HG02981 (cell line): ENCODE measurements at regions not wholly inside any gene's neighbourhood (a gene's known extent, or its start where the extent isn't known, plus 50 kb on each side); places are given as distances from the start of the nearest gene placed in this dataset.
"Not testable (repeated sequence)": the region's sequence is repeated elsewhere in the genome, so short reads cannot be mapped to it uniquely, and the experiment has no call there.

ENCODE experiments used
- ATAC-seq: cut with Tn5 transposase; IDR thresholded peaks from one replicate; pipeline ENCODE4 v1.9.1; 2021; ENCODE audit warnings: mild to moderate bottlenecking, moderate library complexity; ENCODE audit not compliant: unreplicated experiment

DNA sequence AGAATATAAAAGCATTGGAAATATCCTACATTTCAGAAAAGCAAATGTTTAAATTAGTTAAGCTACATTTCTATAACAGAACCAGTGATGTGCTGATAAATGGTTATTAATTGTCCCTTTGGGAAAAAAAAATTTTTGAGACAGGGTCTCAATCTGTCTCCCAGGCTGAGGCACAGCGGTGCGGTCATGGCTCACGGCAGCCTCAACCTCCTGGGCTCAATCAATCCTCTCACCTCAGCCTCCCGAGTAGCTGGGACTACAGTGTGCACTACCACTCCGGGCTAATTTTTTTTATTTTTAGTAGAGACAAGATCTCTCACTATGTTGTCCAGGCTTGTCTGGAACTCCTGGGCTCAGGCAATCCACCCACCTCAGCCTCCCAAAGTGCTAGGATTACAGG lies 194.8 kb upstream of the SALL3 start:
- ATAC-seq: no peak

DNA sequence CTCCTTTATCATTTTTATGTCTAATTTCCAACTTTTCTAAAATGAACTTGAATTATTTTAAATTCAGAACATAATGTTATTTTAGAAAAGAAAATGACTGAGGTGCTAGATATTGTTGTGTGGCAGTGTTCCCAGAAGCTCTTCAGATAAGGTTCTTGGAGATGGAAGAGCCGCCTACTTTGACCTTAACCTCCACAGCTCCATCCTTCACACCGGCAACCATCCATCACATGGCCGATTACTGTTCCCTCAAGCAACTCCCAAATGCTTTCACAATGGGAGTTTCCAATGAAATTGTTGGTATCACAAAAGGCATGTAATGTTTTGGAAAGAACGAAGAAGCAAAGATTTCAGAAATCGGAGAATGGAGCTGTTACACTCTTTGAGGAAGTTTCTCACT lies 193.9 kb upstream of the SALL3 start:
- no peak for ATAC-seq

DNA sequence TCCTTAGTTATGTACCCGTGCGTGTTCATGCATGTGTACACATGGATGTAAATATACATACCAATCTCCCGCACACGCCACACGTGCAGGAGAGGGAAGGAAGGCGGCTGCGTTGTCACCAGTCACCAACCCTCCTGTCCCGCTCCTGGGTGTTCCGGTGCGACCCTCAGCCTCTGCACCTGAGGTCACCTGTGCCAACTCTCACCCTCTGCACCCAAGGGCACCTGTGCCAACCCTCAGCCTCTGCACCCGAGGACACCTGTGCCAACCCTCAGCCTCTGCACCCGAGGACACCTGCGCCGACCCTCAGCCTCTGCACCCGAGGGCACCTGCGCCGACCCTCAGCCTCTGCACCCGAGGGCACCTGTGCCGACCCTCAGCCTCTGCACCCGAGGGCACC lies 192.8 kb upstream of the SALL3 start:
- ATAC-seq: no peak

DNA sequence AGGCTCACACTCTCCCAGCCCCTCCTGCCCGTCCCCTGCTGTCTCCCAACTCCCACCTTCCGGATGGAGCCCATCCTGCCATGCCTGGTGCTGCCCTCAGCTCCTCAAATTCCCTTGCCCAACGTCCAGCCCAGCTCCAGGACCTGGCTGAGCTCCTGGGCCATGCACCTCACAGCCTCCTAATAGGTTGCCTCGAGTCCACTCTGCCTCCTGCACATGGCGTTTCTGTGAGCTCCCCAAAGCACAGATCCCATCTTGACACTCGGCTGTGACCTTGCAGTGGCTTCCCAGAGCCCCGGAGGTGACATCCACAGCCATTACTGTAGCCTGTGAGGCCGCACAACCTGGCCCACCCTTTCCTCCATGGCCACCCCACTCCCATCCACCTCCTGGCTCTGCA lies 191.9 kb upstream of the SALL3 start:
- no peak for ATAC-seq

DNA sequence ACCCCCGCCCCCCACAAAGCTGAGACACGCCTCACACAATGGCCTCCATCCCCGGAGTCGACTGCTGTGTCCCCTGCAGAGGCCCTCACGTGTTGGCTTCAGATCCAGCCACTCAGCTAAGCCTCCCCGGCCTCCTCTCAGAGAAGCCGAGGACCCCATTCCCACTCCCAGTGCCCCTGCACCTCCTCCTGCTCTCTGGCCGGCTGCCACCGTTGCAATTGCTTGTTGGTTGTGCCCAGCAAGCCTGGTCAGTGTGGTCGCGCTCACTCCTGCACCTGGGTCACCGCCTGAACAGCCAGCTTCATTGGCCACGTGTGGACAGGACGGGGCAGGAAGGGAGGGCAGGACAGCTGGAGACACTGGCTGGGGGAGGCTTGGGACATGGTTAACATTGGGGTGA lies 191.5 kb upstream of the SALL3 start:
- ATAC-seq: no peak

DNA sequence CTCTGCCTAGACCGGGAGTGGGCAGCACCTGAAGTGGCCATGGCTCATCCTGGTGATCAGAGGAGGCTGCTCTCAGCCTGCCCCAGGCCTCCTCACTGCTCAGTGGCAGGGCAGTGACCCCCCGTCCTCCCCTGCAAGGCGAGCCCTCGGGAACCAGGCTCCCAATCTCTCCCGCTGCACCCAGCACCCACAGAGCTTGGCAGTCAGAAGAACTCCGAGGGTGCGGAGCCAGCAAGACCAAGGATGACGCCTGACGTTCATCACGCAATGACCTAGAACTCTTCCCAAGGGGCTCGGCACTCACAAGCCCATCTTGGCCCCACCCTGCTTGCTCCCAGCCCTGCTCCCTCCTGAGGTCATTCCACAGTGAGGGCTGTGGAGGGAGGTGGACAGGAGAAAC lies 189.8 kb upstream of the SALL3 start:
- ATAC-seq: no peak

DNA sequence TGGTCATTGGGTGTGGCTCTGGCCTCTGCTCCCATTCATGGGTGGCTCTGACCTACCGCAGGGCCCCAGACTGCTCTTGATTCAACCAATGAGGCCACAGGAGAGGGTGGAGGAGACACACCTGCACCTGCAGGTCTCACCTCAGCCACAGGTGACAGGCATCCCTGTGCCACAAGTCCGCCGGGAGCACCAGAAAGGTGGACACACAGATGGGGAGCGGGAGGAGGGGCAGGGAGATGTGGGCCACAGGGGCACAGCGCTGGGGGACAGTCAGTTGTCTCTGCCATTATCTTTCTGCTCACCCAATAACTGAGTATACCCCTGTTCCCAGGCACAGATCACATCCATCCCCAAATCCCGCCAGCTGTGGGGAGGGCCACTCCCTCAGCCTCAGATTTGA lies 189.1 kb upstream of the SALL3 start:
- no peak for ATAC-seq

DNA sequence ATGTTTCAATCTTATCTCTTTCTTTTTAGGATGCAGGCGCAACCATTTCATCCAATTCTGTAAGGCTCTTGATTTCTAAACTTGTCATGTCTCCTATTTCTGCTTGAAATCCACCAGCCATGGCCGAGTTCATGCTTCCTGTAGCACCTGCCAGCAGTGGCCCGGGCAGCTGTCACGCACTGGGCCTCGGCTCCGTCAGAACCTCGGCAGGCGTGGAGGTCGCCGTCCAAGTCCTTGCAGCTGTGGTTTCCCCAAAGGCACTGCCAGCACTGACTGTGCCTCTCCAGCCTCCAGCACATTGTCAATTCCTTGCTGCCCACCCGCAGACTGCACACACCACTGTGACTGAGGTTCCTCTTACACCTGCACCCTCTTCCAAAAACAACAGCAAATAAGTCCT lies 188.7 kb upstream of the SALL3 start:
- no peak for ATAC-seq

DNA sequence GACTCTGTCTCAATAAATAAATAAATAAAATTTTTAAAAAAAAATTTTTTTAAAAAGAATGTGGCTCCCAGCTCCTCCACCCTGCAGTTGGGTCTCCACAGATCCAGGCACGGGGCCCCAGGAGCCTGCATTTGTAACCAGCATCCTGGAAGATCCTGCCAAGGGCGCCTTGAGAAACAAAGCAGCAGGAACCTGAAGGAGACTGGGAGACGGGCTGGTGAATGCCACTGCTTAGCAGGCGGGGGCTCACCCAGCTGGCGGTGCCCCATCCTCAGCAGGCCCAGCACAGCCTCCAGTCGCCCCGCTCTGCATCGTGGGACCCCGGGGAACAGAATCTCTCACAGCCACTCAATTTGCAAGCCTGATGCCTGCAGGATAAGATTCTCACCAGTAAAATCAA lies 187.5 kb upstream of the SALL3 start:
- no peak for ATAC-seq

DNA sequence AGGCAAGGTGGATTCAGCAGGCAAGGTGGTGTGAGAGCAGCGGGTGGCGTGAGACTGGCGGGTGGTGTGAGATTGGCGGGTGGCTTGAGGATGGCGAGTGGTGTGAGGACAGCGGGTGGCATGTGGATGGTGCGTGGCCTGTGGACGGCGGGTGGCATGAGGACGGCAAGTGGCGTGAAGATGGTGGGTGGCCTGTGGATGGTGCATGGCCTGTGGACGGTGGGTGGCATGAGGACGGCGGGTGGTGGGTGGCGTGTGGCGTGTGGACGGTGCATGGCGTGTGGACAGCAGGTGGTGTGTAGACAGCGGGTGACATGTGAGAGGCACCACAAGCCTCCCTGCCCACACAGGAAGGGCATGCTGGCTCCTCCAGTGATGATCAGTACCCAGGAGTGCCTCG lies 186.9 kb upstream of the SALL3 start:
- no peak for ATAC-seq

DNA sequence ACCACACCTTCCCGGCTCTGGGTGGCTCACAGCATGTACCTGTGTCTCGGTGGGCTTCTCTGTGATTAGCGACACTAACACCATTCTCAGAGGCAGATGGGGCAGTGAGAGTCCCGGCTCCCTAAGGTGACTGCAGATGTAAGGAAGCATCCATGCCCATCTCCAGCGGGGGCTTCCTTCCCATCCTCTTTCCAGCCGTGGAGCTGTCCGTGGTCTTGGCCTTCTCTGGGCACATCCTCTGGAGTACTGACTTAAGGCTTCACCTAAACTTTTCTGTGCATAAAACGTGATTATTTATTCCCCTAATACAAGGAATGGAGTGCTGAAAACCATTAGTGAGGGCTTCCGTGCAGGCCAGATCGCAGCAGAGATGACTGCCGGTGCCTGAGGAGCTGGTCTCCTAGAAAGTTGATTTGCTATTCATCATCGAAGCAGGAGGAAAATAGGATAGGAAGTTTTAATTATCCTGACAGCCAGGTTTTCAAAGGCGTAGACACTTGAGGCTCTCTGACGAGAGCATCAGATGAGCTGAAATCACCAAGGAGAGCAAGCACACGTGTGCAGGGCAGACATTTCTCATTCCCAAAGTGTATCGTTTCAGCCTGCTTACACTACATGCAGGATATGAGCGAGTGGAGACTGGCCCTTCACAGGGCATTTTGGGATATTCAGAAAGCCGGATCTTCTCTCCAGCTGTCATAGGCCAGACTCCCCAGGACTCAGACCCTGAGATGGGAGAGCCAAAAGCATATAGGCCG lies 186.1 kb upstream of the SALL3 start:
- no peak for ATAC-seq

DNA sequence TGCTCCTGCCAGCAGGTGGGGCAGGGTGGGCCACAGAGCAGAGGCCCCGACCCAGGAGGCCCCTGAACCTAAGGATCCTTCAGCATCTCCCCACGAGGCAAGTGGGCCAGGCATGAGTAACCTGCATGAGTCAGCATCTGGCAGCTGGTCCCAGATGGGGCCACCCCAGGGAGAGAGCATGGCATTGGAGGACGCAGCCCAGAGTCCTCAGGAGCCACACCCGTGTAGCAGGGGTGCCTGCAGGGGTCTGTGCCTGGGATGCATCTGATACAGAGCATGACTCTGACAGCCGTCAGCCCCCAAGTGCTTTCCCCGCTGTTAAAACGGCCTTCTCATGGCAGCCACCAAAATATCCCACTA lies 185.6 kb upstream of the SALL3 start:
- no peak for ATAC-seq

DNA sequence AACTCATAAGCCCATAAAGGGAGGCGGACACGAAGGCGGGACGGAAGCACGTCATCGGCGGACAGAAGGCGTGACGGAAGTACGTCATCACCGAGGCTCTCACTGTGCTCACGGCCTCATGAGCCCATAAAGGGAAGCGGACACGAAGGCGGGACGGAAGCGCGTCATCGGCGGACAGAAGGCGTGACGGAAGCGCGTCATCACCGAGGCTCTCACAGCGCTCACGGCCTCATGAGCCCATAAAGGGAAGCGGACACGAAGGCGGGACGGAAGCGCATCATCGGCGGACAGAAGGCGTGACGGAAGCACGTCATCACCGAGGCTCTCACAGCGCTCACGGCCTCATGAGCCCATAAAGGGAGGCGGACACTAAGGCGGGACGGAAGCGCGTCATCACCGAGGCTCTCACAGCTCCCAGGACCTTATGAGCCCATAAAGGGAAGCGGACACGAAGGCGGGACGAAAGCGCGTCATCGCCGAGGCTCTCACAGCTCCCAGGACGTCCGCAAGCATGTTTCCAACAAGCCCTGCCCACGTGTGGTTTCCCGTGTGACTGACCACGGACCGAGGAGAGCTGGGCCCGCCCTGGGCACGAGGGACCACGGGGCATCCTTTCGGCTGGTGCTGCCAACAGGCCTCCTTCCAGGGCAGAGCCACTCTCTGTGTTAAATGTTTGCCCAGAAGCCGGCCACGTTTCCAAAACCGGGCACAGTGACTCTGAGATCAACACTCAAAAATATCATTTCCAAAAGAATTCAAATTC lies 182.7 kb upstream of the SALL3 start:
- ATAC-seq: no peak

DNA sequence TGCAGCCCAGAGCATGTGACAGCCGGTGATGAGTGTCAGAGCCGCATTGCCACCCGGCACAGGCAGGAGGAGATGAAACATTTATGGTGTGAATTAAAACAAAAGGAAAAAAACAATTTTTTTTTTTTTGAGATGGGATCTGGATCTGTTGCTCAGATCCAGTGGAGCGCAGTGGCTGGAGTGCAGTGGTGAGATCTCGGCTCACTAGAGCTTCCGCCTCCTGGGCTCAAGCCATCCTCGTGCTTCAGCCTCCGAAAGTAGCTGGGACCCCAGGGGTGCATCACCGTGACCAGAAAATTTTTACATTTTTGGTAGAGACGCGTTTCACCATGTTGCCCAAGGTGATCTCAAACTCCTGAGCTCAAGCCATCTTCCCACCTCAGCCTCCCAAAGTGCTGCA lies 182.1 kb upstream of the SALL3 start:
- ATAC-seq: no peak

DNA sequence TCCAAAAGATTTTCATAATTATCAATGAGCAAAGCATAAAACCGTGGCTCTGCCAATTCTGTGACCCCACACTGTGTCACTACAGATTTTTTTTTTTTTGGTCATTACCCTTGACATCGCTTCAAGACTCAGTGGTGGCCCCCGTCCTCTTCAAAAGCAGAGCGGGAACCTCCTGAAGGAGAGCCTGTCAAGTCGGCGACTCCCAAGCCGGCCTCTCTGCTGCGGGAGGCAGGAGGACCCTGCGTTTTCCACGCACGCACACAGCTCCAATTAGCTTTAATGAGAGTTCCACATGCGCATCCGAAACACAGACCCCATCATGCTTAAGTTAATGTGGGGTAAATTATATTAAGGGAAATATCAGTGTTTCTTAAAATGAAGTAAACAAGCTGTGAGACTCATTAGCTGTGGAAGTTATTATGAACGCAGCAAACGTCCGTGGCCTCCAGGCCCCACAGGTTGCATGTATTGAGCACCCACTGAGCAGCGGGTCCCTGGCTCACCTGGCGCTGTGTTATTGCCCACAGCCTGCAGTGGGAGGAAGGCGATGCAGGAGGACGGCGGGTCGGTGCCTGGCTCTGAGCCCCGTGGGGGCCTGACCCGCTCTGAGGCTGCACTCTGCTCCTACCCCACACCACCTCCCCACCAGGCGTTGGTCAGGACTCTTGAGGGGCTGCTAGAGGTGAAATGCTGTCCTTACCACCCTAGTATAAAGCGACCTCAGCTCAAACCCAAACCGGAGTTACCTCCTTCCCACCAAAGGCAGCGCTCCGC lies 181.0 kb upstream of the SALL3 start:
- no peak for ATAC-seq

DNA sequence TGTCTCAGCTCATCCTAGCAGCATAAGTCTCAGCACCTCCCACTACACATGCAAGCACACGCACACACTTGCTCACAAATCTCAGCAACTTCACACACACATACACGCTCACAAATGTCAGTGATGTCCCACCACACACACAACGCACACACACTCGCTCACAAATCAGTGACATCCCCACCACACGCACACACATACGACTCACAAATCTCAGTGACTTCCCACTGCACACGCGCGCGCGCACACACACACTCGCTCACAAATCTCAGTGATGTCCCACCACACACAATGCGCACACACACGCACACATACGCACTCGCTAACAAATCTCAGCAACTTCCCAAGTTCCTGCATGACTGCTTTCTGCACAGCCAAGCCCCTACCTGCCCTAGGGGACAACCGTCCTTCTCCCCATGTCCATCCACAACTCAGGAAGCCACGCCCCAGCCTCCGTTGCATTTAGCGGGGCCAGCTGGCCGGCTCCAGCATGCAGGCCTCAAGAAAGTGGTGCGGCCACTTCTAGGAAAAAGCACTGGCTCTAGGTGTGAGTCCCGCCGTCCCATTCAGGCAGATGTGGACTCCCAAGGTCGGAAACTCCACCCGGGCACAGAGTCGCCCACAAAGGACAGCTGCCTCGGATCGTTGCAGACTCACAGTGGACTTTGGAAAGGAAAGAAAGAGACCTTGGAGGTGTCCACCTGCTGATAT lies 180.1 kb upstream of the SALL3 start:
- ATAC-seq: no peak

DNA sequence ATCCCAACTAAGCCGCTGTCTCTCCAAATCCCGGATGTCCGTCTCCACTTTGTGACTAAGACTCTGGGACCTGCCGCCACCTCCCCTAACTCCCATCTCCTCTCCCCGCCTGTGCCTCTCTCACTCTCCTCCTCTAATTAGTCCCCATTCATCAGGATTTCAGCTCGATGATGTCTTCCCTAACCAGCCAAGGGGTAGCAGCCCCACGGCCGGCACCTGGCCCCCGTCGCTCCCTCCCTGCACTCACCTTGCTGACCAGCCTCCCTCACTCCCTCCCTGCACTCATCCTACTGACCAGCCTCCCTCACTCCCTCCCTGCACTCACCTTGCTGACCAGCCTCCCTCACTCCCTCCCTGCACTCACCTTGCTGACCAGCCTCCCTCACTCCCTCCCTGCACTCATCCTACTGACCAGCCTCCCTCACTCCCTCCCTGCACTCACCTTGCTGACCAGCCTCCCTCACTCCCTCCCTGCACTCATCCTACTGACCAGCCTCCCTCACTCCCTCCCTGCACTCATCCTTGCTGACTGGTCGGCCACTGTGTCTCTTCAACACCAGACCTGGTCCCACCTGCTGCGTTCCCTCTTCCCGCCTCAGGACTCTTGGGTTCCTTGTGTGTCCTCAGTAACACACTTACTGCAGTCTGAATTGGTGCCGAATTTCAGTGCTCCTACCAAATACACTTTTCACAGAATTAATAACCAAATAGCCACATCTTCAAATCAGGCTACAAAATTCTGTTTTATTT lies 179.3 kb upstream of the SALL3 start:
- not testable (repeated sequence) for ATAC-seq

DNA sequence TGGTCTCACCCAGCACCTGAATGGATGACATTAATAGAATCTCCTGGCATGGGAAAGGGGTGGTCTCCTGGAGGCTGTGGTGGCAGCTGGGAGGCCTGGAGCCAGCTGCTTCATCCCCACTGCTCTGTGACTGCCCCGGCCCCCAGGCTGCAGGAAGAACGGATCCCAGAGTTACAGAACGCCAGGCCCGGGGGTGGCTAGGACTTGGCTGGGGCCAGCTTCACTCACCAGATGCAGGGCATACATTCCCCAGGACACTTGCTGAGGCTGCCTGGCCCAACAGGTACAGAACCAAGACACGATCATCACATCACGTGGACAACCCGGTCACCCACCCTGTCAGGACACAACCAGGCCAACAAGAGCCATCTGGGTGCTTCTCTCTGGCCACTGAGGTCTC lies 178.6 kb upstream of the SALL3 start:
- no peak for ATAC-seq

DNA sequence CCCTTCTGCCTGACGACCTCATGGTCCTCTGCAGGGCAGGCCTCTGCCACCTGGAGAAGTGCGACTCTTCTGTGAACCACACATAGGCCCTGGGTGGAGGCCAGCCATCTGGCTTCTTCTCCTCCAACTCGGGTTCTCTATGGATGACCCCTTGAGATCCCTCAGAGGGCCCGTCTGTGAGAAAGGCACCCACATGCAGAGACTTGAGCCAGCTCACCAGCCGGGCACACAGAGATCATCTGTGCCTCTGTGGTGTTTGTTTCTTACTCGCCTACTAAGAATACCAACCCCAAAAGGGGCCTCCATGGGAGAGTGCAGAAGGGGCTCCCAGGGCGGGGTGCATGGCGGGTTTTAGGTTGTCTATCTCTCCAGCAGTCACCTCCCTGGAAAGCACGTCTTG lies 176.5 kb upstream of the SALL3 start:
- no peak for ATAC-seq

DNA sequence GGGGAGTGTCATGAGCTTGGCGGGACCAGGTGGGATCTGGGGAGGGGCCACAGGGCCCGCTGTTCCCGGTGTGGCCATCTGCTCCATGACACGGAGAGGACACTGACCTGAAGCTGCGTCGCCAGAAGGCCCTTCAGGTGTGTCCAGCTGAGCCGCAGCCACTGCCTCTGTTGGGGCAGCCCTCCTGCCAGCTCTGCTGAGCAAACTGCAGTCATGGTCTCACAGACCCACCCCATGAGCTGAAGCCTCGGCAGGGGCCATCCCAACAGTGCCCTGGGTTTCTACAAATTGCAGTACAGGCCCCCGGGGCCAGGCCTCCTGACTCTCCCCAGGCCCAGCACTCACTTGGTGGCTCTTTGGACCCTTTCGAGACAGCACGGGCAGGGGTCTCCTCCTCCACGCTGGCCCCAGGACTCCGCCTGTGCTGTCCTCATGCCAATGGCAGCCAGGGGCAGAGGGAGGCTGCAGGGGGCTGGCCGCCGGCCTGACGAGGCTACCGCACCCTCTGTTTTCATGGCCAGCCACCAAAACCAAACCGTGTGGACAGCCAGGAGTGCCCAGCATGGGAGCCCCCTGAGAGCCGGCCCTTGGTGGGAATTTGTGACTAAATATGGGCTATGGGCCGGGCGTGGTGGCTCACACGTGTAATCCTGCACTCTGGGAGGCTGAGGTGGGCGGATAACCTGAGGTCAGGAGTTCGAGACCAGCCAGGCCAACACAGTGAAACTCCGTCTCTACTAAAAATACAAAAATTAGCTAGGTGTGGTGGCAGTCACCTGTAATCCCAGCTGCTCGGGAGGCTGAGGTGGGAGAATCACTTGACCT lies 175.2 kb upstream of the SALL3 start:
- ATAC-seq: no peak
